Motor neuron (in vitro differentiated cells): ENCODE measurements at regions not wholly inside any gene's neighbourhood (a gene's known extent, or its start where the extent isn't known, plus 50 kb on each side); places are given as distances from the start of the nearest gene placed in this dataset.
A peak's percentile ranks its signal among the peaks of the same experiment; 100 is the strongest.

Source experiments
- ATAC-seq, 8 experiments: fragments of 200-7000 bp; cut with Tn5 transposase; replicated peaks in 6 of 8; 2 replicates each; pipeline ENCODE4 v1.8.0; 2021; ENCODE audit warnings: mild to moderate bottlenecking in 8 of 8, moderate library complexity in 8 of 8
- H3K27ac ChIP-seq, 2 donors: fragments of 250-450 bp; sonication (Bioruptor Pico); 2 replicates each; pipeline ENCODE4 v1.9.0; 2021; ENCODE audit warnings: antibody characterized with exemption in 2 of 2, mild to moderate bottlenecking in 2 of 2, moderate library complexity in 1 of 2
- H3K4me1 ChIP-seq, 2 donors: fragments of 250-450 bp; sonication (Bioruptor Pico); replicated peaks in 1 of 2; 2 replicates each; pipeline ENCODE4 v1.6.1; 2021; ENCODE audit warnings: antibody characterized with exemption in 2 of 2, mild to moderate bottlenecking in 2 of 2, moderate library complexity in 1 of 2
- H3K4me3 ChIP-seq, 5 donors: fragments of 250-450 bp; sonication (Bioruptor Pico); 2 replicates each; pipeline ENCODE4 v1.9.0; 2021; ENCODE audit warnings: antibody characterized with exemption in 5 of 5, mild to moderate bottlenecking in 5 of 5, moderate library complexity in 4 of 5
- WGBS, 10 experiments: fragments of 450-650 bp; shearing (Covaris generic); methylation state at CpG; one replicate each; pipeline ENCODE4 v1.0.0; 2022; 5-methylcytosine and 5-hydroxymethylcytosine counted together
- in situ Hi-C, 9 experiments: fragments of 400-800 bp; cut with MboI; loops; one replicate each; pipeline ENCODE4 v1.15.0; 2021; ENCODE audit warnings: low sequenced_read_pairs in 9 of 9, low pct_unique_long_range_greater_than_20kb in 2 of 9; ENCODE audit not compliant: unreplicated experiment in 9 of 9

- Histone ChIP-seq H3K4me3 (no peak overlapping the region), H3K27ac (no peak overlapping the region), H3K4me1 (peaks cover 4 to 13% of the 10 kb centered on the region in 2 donors)
- in situ Hi-C loops: no loop called here
- 20 to 73% (median 60%) methylated on average over 1 to 2 of the region's 5 CpGs; no CpG with 5 or more reads in 7 of the 10 experiments for WGBS, 10 experiments
- ATAC-seq: no peak
Observed at GRCh38 chr11:119807402-119807801, 78.4 kb upstream of the NECTIN1 start.

- WGBS, 10 experiments: 20 to 90% (median 80%) methylated on average over 2 to 4 of the region's 8 CpGs; no CpG with 5 or more reads in 5 of the 10 experiments
- no peak overlapping the region for H3K27ac ChIP-seq
- in situ Hi-C loops: no loop called here
- H3K4me1 ChIP-seq: peaks cover 4 to 13% of the 10 kb centered on the region in 2 donors
- ATAC-seq: peak in 2 of 8 experiments; percentile 60 to 70
- no peak overlapping the region for H3K4me3 ChIP-seq
Observed at GRCh38 chr11:119806064-119806915, 77.3 kb upstream of the NECTIN1 start.

- no peak overlapping the region for H3K27ac ChIP-seq
- peaks cover 4 to 13% of the 10 kb centered on the region in 2 donors for H3K4me1 ChIP-seq
- WGBS, 10 experiments: 40 to 100% (median 93%) methylated on average over 1 to 6 of the region's 8 CpGs; no CpG with 5 or more reads in 4 of the 10 experiments
- in situ Hi-C loops: no loop called here
- no peak overlapping the region for H3K4me3 ChIP-seq
- no peak for ATAC-seq
Observed at GRCh38 chr11:119805663-119806062, 76.7 kb upstream of the NECTIN1 start.

GRCh38 chr11:119804698-119805097 lies 75.7 kb upstream of the NECTIN1 start:
- Histone ChIP-seq H3K27ac (no peak overlapping the region), H3K4me3 (no peak overlapping the region), H3K4me1 (peaks cover 4 to 13% of the 10 kb centered on the region in 2 donors)
- in situ Hi-C loops: no loop called here
- ATAC-seq: no peak
- WGBS, 10 experiments: 80 to 100% (median 94%) methylated on average over 1 to 2 of the region's 5 CpGs; no CpG with 5 or more reads in 7 of the 10 experiments

GRCh38 chr11:119803726-119804294 lies 74.8 kb upstream of the NECTIN1 start:
- 0 to 100% (median 65%) methylated on average over 1 to 5 of the region's 6 CpGs; no CpG with 5 or more reads in 4 of the 10 experiments for WGBS, 10 experiments
- no peak for ATAC-seq
- in situ Hi-C loops: no loop called here

GRCh38 chr11:119803139-119803538 lies 74.1 kb upstream of the NECTIN1 start:
- 40 to 92% (median 80%) methylated on average over 1 to 2 of the region's 6 CpGs; no CpG with 5 or more reads in 7 of the 10 experiments for WGBS, 10 experiments
- ATAC-seq: peak in 1 of 8 experiments; percentile 12
- no peak overlapping the region for H3K27ac ChIP-seq
- H3K4me1 ChIP-seq: peaks cover 8 to 9% of the 10 kb centered on the region in 2 donors
- H3K4me3 ChIP-seq: no peak overlapping the region
- in situ Hi-C loops: no loop called here

More at GRCh38 chr11:119803726-119804294, 74.8 kb upstream of the NECTIN1 start:
- Histone ChIP-seq H3K4me1 (peaks cover 4 to 13% of the 10 kb centered on the region in 2 donors), H3K4me3 (no peak overlapping the region), H3K27ac (no peak overlapping the region)

GRCh38 chr11:119802670-119803069 lies 73.7 kb upstream of the NECTIN1 start:
- H3K4me1 ChIP-seq: peaks cover 10 to 14% of the 10 kb centered on the region in 2 donors
- no peak overlapping the region for H3K27ac ChIP-seq
- WGBS, 10 experiments: 8 to 100% (median 74%) methylated on average over 1 to 5 of the region's 5 CpGs; no CpG with 5 or more reads in 1 of the 10 experiments
- no peak overlapping the region for H3K4me3 ChIP-seq
- peak in 2 of 8 experiments; percentile 29 to 56 for ATAC-seq
- in situ Hi-C loops: no loop called here

- in situ Hi-C loops: no loop called here
- Histone ChIP-seq H3K4me3 (no peak overlapping the region), H3K4me1 (peaks cover 31 to 35% of the 10 kb centered on the region in 2 donors), H3K27ac (no peak overlapping the region)
- ATAC-seq: no peak
- 65 to 100% (median 90%) methylated on average over 1 to 3 of the region's 5 CpGs; no CpG with 5 or more reads in 6 of the 10 experiments for WGBS, 10 experiments
Observed at GRCh38 chr11:119800619-119801018, 71.6 kb upstream of the NECTIN1 start.

- H3K27ac ChIP-seq: no peak overlapping the region
- H3K4me3 ChIP-seq: no peak overlapping the region
- peaks cover 35 to 39% of the 10 kb centered on the region in 2 donors for H3K4me1 ChIP-seq
- ATAC-seq: no peak
- in situ Hi-C loops: no loop called here
- WGBS, 10 experiments: 33 to 100% (median 100%) methylated on average over 1 to 2 of the region's 2 CpGs; no CpG with 5 or more reads in 5 of the 10 experiments
Observed at GRCh38 chr11:119800171-119800570, 71.2 kb upstream of the NECTIN1 start.

GRCh38 chr11:119798656-119799055 lies 69.7 kb upstream of the NECTIN1 start:
- 54 to 100% (median 100%) methylated on average over 1 to 2 of the region's 3 CpGs; no CpG with 5 or more reads in 5 of the 10 experiments for WGBS, 10 experiments
- Histone ChIP-seq H3K27ac (no peak overlapping the region), H3K4me3 (no peak overlapping the region), H3K4me1 (peaks cover 45 to 46% of the 10 kb centered on the region in 2 donors)
- ATAC-seq: no peak
- in situ Hi-C loops: no loop called here

- H3K4me3 ChIP-seq: no peak overlapping the region
Observed at GRCh38 chr11:119797736-119798135, 68.7 kb upstream of the NECTIN1 start.

GRCh38 chr11:119797123-119797611 lies 68.2 kb upstream of the NECTIN1 start:
- in situ Hi-C loops: no loop called here
- H3K4me3 ChIP-seq: no peak overlapping the region
- WGBS, 10 experiments: 0 to 57% (median 15%) methylated on average over 2 to 10 of the region's 12 CpGs; no CpG with 5 or more reads in 3 of the 10 experiments
- H3K4me1 ChIP-seq: peaks cover 42 to 43% of the 10 kb centered on the region in 2 donors
- H3K27ac ChIP-seq: peak overlapping the region; percentile 85 to 88
- peak in 5 of 8 experiments; percentile 79 to 88 (median 83) for ATAC-seq

More at GRCh38 chr11:119797736-119798135, 68.7 kb upstream of the NECTIN1 start:
- no peak for ATAC-seq
- in situ Hi-C loops: no loop called here
- 20 to 73% (median 43%) methylated on average over 1 to 3 of the region's 4 CpGs; no CpG with 5 or more reads in 4 of the 10 experiments for WGBS, 10 experiments
- Histone ChIP-seq H3K4me1 (peaks cover 42 to 43% of the 10 kb centered on the region in 2 donors), H3K27ac (peak overlapping the region; percentile 85 to 88)
